GM23338 (cell line): ENCODE measurements at regions not wholly inside any gene's neighbourhood (a gene's known extent, or its start where the extent isn't known, plus 50 kb on each side); places are given as distances from the start of the nearest gene placed in this dataset.

Experiments
- ATAC-seq: fragments of 200-7000 bp; cut with Tn5 transposase; 3 replicates; pipeline ENCODE4 v1.9.1; 2020
- DNase-seq: peaks from one replicate; pipeline ENCODE4 v3.0.0-alpha.2; 2015; ENCODE audit warnings: low spot score
- H2AFZ ChIP-seq: fragments of 200-600 bp; sonication (generic); 2 replicates; pipeline ENCODE4 v1.8.0; 2016; ENCODE audit warnings: antibody characterized with exemption, mild to moderate bottlenecking, moderate library complexity
- H3F3A ChIP-seq: fragments of 200-600 bp; sonication (generic); replicated peaks from 2 replicates; pipeline ENCODE4 v1.8.0; 2017; ENCODE audit warnings: antibody characterized with exemption, mixed run types, low read depth
- H3K27ac ChIP-seq: fragments of 200-600 bp; sonication (generic); 2 replicates; pipeline ENCODE4 v1.6.1; 2016; ENCODE audit warnings: low read depth
- H3K27me3 ChIP-seq: fragments of 200-600 bp; sonication (generic); 2 replicates; pipeline ENCODE4 v1.8.0; 2016; ENCODE audit warnings: mild to moderate bottlenecking, mixed run types, moderate library complexity; ENCODE audit not compliant: insufficient read depth
- H3K36me3 ChIP-seq: fragments of 200-600 bp; sonication (generic); 2 replicates; pipeline ENCODE4 v1.8.0; 2016; ENCODE audit warnings: mild to moderate bottlenecking; ENCODE audit not compliant: insufficient read depth
- H3K4me1 ChIP-seq: fragments of 200-600 bp; sonication (generic); 2 replicates; pipeline ENCODE4 v1.8.0; 2016; ENCODE audit warnings: mild to moderate bottlenecking, moderate library complexity; ENCODE audit not compliant: insufficient read depth
- H3K4me2 ChIP-seq: fragments of 200-600 bp; sonication (generic); 2 replicates; pipeline ENCODE4 v1.7.1; 2017; ENCODE audit warnings: mixed run types
- H3K4me3 ChIP-seq: fragments of 200-600 bp; sonication (generic); 2 replicates; pipeline ENCODE4 v1.6.1; 2016; ENCODE audit warnings: mixed run types
- H3K79me2 ChIP-seq: fragments of 200-600 bp; sonication (generic); replicated peaks from 2 replicates; pipeline ENCODE4 v1.8.0; 2017; ENCODE audit warnings: mild to moderate bottlenecking; ENCODE audit not compliant: insufficient read depth
- H3K9me2 ChIP-seq: fragments of 200-600 bp; sonication (generic); 2 replicates; pipeline ENCODE4 v1.8.0; 2017; ENCODE audit not compliant: insufficient read depth
- H4K20me1 ChIP-seq: fragments of 200-600 bp; sonication (generic); replicated peaks from 2 replicates; pipeline ENCODE4 v1.8.0; 2017; ENCODE audit warnings: mild to moderate bottlenecking; ENCODE audit not compliant: insufficient read depth
- H3K27ac Mint-ChIP-seq: 2 replicates; pipeline ENCODE4 v1.8.0; 2020; ENCODE audit warnings: inconsistent platforms, mild to moderate bottlenecking, moderate library complexity, mixed read lengths
- H3K27me3 Mint-ChIP-seq: 3 replicates; pipeline ENCODE4 v1.8.0; 2022; ENCODE audit warnings: low read depth, mild to moderate bottlenecking, moderate library complexity, mixed read lengths, inconsistent platforms; ENCODE audit not compliant: insufficient read depth, poor library complexity
- H3K36me3 Mint-ChIP-seq: 3 replicates; pipeline ENCODE4 v1.8.0; 2021; ENCODE audit warnings: low read depth, mild to moderate bottlenecking, inconsistent platforms, moderate library complexity, mixed read lengths
- H3K4me1 Mint-ChIP-seq: 3 replicates; pipeline ENCODE4 v1.8.0; 2020; ENCODE audit warnings: mild to moderate bottlenecking, inconsistent platforms, mixed read lengths
- H3K4me3 Mint-ChIP-seq: 3 replicates; pipeline ENCODE4 v1.8.0; 2021; ENCODE audit warnings: moderate library complexity, mild to moderate bottlenecking, inconsistent platforms, mixed read lengths
- H3K9me3 Mint-ChIP-seq: 3 replicates; pipeline ENCODE4 v1.8.0; 2020; ENCODE audit warnings: moderate library complexity, mild to moderate bottlenecking, inconsistent platforms, mixed read lengths
- CTCF ChIP-seq, 2 experiments: fragments of 200-600 bp in 1 of 2; sonication (generic) in 1 of 2; conservative IDR thresholded peaks; 2 replicates each; pipeline versions ENCODE4 v1.5.1 to v1.6.1; 2016 to 2017; ENCODE audit warnings: antibody characterized with exemption in 2 of 2, low read depth in 2 of 2, mild to moderate bottlenecking in 2 of 2, moderate library complexity in 1 of 2
- ETS1 ChIP-seq: IDR thresholded peaks from 2 replicates; pipeline ENCODE4 v1.6.1; 2016; ENCODE audit warnings: antibody characterized with exemption
- EZH2phosphoT487 ChIP-seq: fragments of 200-600 bp; sonication (generic); IDR thresholded peaks from one replicate; pipeline ENCODE4 v1.8.1; 2018; ENCODE audit warnings: antibody characterized with exemption; ENCODE audit not compliant: unreplicated experiment
- NANOG ChIP-seq: IDR thresholded peaks from 2 replicates; pipeline ENCODE4 v1.6.1; 2016; ENCODE audit warnings: antibody characterized with exemption, borderline replicate concordance
- POLR2AphosphoS5 ChIP-seq: IDR thresholded peaks from 2 replicates; pipeline ENCODE4 v1.6.1; 2016; ENCODE audit warnings: antibody characterized with exemption, low read depth
- REST ChIP-seq: IDR thresholded peaks from one replicate; pipeline ENCODE4 v1.6.1; 2018; ENCODE audit warnings: antibody characterized with exemption; ENCODE audit not compliant: unreplicated experiment
- STAT1 ChIP-seq: IDR thresholded peaks from one replicate; pipeline ENCODE4 v1.6.1; 2016; ENCODE audit warnings: antibody characterized with exemption; ENCODE audit not compliant: unreplicated experiment
- ZNF114 ChIP-seq: fragments of 250-450 bp; sonication (Bioruptor Pico); IDR thresholded peaks from 2 replicates; pipeline ENCODE4 v1.5.0; 2020; ENCODE audit warnings: mild to moderate bottlenecking, moderate library complexity
- ZNF331 ChIP-seq: fragments of 250-450 bp; sonication (Bioruptor Pico); IDR thresholded peaks from 2 replicates; pipeline ENCODE4 v1.5.0; 2020; ENCODE audit warnings: low read depth, mild to moderate bottlenecking, moderate library complexity
- ZNF462 ChIP-seq: fragments of 250-450 bp; sonication (Bioruptor Pico); IDR thresholded peaks from 2 replicates; pipeline ENCODE4 v1.5.0; 2020; ENCODE audit warnings: mild to moderate bottlenecking, moderate library complexity

- TF ChIP-seq ZNF462 (CRISPR knock-in tag) (no peak), EZH2phosphoT487 (no peak), ZNF114 (CRISPR knock-in tag) (no peak)
Measured at GRCh38 chr6:71433441-71433840, 144.8 kb downstream of the OGFRL1 start (continued).

- Histone ChIP-seq H3K27ac (no peak overlapping the region), H3K4me2 (no peak overlapping the region), H3K9me2 (no peaks in the 10 kb centered on the region), H3K4me3 (no peak overlapping the region), H4K20me1 (no peaks in the 10 kb centered on the region), H3K27me3 (no peaks in the 10 kb centered on the region), H2AFZ (0 out of 2 replicates have a peak overlapping the region, but pooled peaks have one; percentile 40), H3K79me2 (no peaks in the 10 kb centered on the region), H3F3A (no peaks in the 10 kb centered on the region), H3K36me3 (no peaks in the 10 kb centered on the region), H3K4me1 (no peaks in the 10 kb centered on the region)
- Mint-ChIP-seq H3K27ac (no peak overlapping the region), H3K4me3 (no peak overlapping the region), H3K36me3 (no peaks in the 10 kb centered on the region), H3K9me3 (peaks cover 18% of the 10 kb centered on the region; the same call in 2 of the 3 replicates), H3K27me3 (no peaks in the 10 kb centered on the region), H3K4me1 (peaks cover 7% of the 10 kb centered on the region; the same call in 2 of the 3 replicates)
- ATAC-seq: no peak
- no peak for DNase-seq
- TF ChIP-seq ZNF331 (CRISPR knock-in tag): no peak
- TF ChIP-seq CTCF (conservative IDR thresholded peaks at IDR 0.05; ENCODE audit: low read depth in 2 of 2): no peak; a peak in 1 of 4 replicates
- TF ChIP-seq POLR2AphosphoS5: no peak
- no peak for TF ChIP-seq NANOG
- TF ChIP-seq ETS1: no peak
- no peak for TF ChIP-seq STAT1
- no peak for TF ChIP-seq EZH2phosphoT487
- TF ChIP-seq REST: no peak
Measured at GRCh38 chr6:71444222-71444621, 155.6 kb downstream of the OGFRL1 start.
